SK-N-SH treated with all-trans-retinoic acid at 6 μM for 48 hours (cell line): ENCODE measurements at regions not wholly inside any gene's neighbourhood (a gene's known extent, or its start where the extent isn't known, plus 50 kb on each side); places are given as distances from the start of the nearest gene placed in this dataset.

ENCODE experiments used
- ATAC-seq: fragments of 200-7000 bp; cut with Tn5 transposase; 3 replicates; pipeline ENCODE4 v1.9.1; 2020; ENCODE audit warnings: mild to moderate bottlenecking, moderate library complexity
- ARNTL ChIP-seq: fragments of 450-650 bp; formaldehyde crosslinking; IDR thresholded peaks from 2 replicates; pipeline ENCODE4 v1.5.0; 2020; ENCODE audit warnings: low read depth, mild to moderate bottlenecking, moderate library complexity, borderline replicate concordance
- BACH2 ChIP-seq: fragments of 250-450 bp; sonication (Bioruptor Pico); IDR thresholded peaks from 2 replicates; pipeline ENCODE4 v1.9.0; 2021; ENCODE audit warnings: mild to moderate bottlenecking, borderline replicate concordance
- CREB5 ChIP-seq: fragments of 250-450 bp; sonication (Bioruptor Pico); IDR thresholded peaks from 2 replicates; pipeline ENCODE4 v1.5.1; 2020; ENCODE audit warnings: low read depth, mild to moderate bottlenecking, moderate library complexity
- CSDC2 ChIP-seq: fragments of 250-450 bp; sonication (Bioruptor Pico); IDR thresholded peaks from 2 replicates; pipeline ENCODE4 v1.5.0; 2020; ENCODE audit warnings: mild to moderate bottlenecking, moderate library complexity
- CSRNP3 ChIP-seq: fragments of 250-450 bp; sonication (Bioruptor Pico); IDR thresholded peaks from 2 replicates; pipeline ENCODE4 v1.5.1; 2021; ENCODE audit warnings: mild to moderate bottlenecking, moderate library complexity
- ESRRG ChIP-seq: fragments of 250-450 bp; sonication (Bioruptor Pico); IDR thresholded peaks from 2 replicates; pipeline ENCODE4 v1.6.1; 2021; ENCODE audit warnings: mild to moderate bottlenecking
- GLIS3 ChIP-seq: fragments of 250-450 bp; sonication (Bioruptor Pico); IDR thresholded peaks from 2 replicates; pipeline ENCODE4 v1.5.0; 2020; ENCODE audit warnings: mild to moderate bottlenecking, moderate library complexity
- ISL1 ChIP-seq: fragments of 250-450 bp; sonication (Bioruptor Pico); IDR thresholded peaks from 2 replicates; pipeline ENCODE4 v2.1.2; 2022; ENCODE audit warnings: mild to moderate bottlenecking, moderate library complexity
- OSR1 ChIP-seq: fragments of 250-450 bp; sonication (Bioruptor Pico); IDR thresholded peaks from 2 replicates; pipeline ENCODE4 v1.8.0; 2022; ENCODE audit warnings: moderate library complexity, mild to moderate bottlenecking, inconsistent platforms
- PATZ1 ChIP-seq: fragments of 250-450 bp; sonication (Bioruptor Pico); IDR thresholded peaks from 2 replicates; pipeline ENCODE4 v1.8.0; 2020; ENCODE audit warnings: mild to moderate bottlenecking, moderate library complexity, borderline replicate concordance
- POU6F1 ChIP-seq: fragments of 250-450 bp; sonication (Bioruptor Pico); IDR thresholded peaks from 2 replicates; pipeline ENCODE4 v1.8.0; 2021; ENCODE audit warnings: low read depth, mild to moderate bottlenecking, moderate library complexity, borderline replicate concordance
- PPARA ChIP-seq: fragments of 250-450 bp; sonication (Bioruptor Pico); IDR thresholded peaks from 2 replicates; pipeline ENCODE4 v1.5.0; 2020; ENCODE audit warnings: mild to moderate bottlenecking, borderline replicate concordance
- RARB ChIP-seq: fragments of 250-450 bp; sonication (Bioruptor Pico); IDR thresholded peaks from 2 replicates; pipeline ENCODE4 v1.8.0; 2021; ENCODE audit warnings: mild to moderate bottlenecking, moderate library complexity
- SNAI2 ChIP-seq: fragments of 250-450 bp; sonication (Bioruptor Pico); IDR thresholded peaks from 2 replicates; pipeline ENCODE4 v1.5.0; 2020; ENCODE audit warnings: mild to moderate bottlenecking, moderate library complexity
- TCF4 ChIP-seq: fragments of 250-450 bp; sonication (Bioruptor Pico); IDR thresholded peaks from 2 replicates; pipeline ENCODE4 v1.8.0; 2021; ENCODE audit warnings: mild to moderate bottlenecking, moderate library complexity, borderline replicate concordance
- TOX ChIP-seq: fragments of 250-450 bp; sonication (Bioruptor Pico); IDR thresholded peaks from 2 replicates; pipeline ENCODE4 v1.8.0; 2021; ENCODE audit warnings: mild to moderate bottlenecking, moderate library complexity, borderline replicate concordance
- TSHZ2 ChIP-seq: fragments of 250-450 bp; sonication (Bioruptor Pico); IDR thresholded peaks from 2 replicates; pipeline ENCODE4 v1.5.0; 2020; ENCODE audit warnings: mild to moderate bottlenecking, moderate library complexity
- ZC3H10 ChIP-seq: fragments of 250-450 bp; sonication (Bioruptor Pico); IDR thresholded peaks from 2 replicates; pipeline ENCODE4 v1.5.1; 2021; ENCODE audit warnings: mild to moderate bottlenecking, moderate library complexity
- ZFP3 ChIP-seq: fragments of 250-450 bp; sonication (Bioruptor Pico); IDR thresholded peaks from 2 replicates; pipeline ENCODE4 v1.5.0; 2020; ENCODE audit warnings: mild to moderate bottlenecking, moderate library complexity
- ZFP30 ChIP-seq: fragments of 450-650 bp; formaldehyde crosslinking; IDR thresholded peaks from 2 replicates; pipeline ENCODE4 v1.5.0; 2022; ENCODE audit warnings: mild to moderate bottlenecking, moderate library complexity
- ZNF565 ChIP-seq: fragments of 450-650 bp; formaldehyde crosslinking; conservative IDR thresholded peaks from 2 replicates; pipeline ENCODE4 v1.5.0; 2020; ENCODE audit warnings: low read depth, mild to moderate bottlenecking, moderate library complexity
- ZNF70 ChIP-seq: fragments of 450-650 bp; formaldehyde crosslinking; IDR thresholded peaks from 2 replicates; pipeline ENCODE4 v1.5.0; 2020; ENCODE audit warnings: mild to moderate bottlenecking, moderate library complexity
- ZNF8 ChIP-seq: fragments of 450-650 bp; formaldehyde crosslinking; IDR thresholded peaks from 2 replicates; pipeline ENCODE4 v1.5.0; 2020; ENCODE audit warnings: mild to moderate bottlenecking, moderate library complexity

GRCh38 chr2:121005453-121005852, 269.8 kb downstream of the GLI2 start:
- ATAC-seq: no peak
- TF ChIP-seq ZNF565 (CRISPR knock-in tag) (no peak), ISL1 (no peak), CREB5 (CRISPR knock-in tag) (no peak), ZNF8 (no peak), ZC3H10 (no peak), ARNTL (CRISPR knock-in tag) (no peak), PATZ1 (CRISPR knock-in tag) (no peak), SNAI2 (CRISPR knock-in tag) (no peak), GLIS3 (no peak), ZFP3 (CRISPR knock-in tag) (no peak), ZFP30 (CRISPR knock-in tag) (no peak), OSR1 (no peak), TCF4 (no peak), RARB (no peak), POU6F1 (no peak), TOX (CRISPR knock-in tag) (no peak), CSRNP3 (CRISPR knock-in tag) (no peak), PPARA (CRISPR knock-in tag) (no peak), ESRRG (CRISPR knock-in tag) (no peak)

GRCh38 chr2:121006743-121007489, 271.2 kb downstream of the GLI2 start:
- TF ChIP-seq ZFP3 (CRISPR knock-in tag) (no peak), GLIS3 (no peak), OSR1 (no peak), TSHZ2 (CRISPR knock-in tag) (no peak), ISL1 (no peak), POU6F1 (no peak), TOX (CRISPR knock-in tag) (no peak), ESRRG (CRISPR knock-in tag) (no peak), TCF4 (no peak), ARNTL (CRISPR knock-in tag) (no peak), CSDC2 (CRISPR knock-in tag) (no peak), ZNF8 (no peak), RARB (no peak), ZNF70 (no peak), CSRNP3 (CRISPR knock-in tag) (no peak), ZNF565 (CRISPR knock-in tag) (no peak), ZC3H10 (no peak), BACH2 (CRISPR knock-in tag) (no peak), PPARA (CRISPR knock-in tag) (no peak), PATZ1 (CRISPR knock-in tag) (no peak)
- TF ChIP-seq, all 23 proteins: peak for 0
- no peak for ATAC-seq
